ENCODE measurements at regions not wholly inside any gene's neighbourhood (a gene's known extent, or its start where the extent isn't known, plus 50 kb on each side); places are given as distances from the start of the nearest gene placed in this dataset.

- in situ Hi-C loops (cut with HindIII; ENCODE audit: low pct_ligation_motif_present, low pct_unique_long_range_greater_than_20kb, low sequenced_read_pairs) = no loop called here
- DNase-seq = no peak
These were observed 500.4 kb upstream of the SULF2 start for GRCh38 chr20:48285656-48286055.

DNA sequence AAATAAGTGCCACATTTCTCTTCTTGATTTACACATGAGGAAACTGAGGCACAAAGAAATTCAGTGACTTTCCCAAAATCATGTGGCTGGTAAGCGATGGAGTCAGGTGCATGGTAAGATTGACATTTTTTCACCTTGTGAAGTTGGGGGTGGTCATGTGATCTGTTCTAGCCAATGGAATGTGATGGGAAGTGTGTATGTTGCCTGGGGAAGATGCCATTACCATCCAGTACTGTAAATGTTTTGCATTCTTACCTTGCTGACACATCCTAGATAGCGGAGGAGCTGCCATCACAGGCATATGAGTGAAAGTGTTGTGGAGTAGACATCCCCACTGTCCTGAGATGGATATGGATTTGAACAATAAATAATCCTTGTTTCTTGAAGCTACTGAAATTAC is 499.6 kb upstream of the SULF2 start:
- in situ Hi-C loops (cut with HindIII; ENCODE audit: low pct_ligation_motif_present, low pct_unique_long_range_greater_than_20kb, low sequenced_read_pairs) = no loop called here
- no peak for DNase-seq

DNA sequence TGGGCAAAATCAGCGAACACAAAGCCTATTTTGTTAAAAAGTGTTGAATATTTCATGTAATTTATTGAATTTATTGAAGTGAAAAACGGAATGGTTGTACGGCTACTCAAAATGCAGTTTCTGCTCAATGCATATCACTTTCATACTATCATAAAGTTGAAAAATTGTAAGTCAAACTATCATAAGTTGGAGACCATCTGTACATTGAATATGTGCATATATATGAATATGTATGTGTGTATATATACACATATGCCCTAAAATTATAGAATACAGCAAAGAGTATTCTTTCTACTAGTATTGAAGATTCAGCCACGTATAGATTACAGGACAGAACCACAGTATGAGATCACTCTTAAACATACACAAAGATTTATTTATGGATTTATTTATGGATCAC is 499.0 kb upstream of the SULF2 start:
- DNase-seq = no peak
- in situ Hi-C loops (cut with HindIII; ENCODE audit: low pct_ligation_motif_present, low pct_unique_long_range_greater_than_20kb, low sequenced_read_pairs) = no loop called here

DNA sequence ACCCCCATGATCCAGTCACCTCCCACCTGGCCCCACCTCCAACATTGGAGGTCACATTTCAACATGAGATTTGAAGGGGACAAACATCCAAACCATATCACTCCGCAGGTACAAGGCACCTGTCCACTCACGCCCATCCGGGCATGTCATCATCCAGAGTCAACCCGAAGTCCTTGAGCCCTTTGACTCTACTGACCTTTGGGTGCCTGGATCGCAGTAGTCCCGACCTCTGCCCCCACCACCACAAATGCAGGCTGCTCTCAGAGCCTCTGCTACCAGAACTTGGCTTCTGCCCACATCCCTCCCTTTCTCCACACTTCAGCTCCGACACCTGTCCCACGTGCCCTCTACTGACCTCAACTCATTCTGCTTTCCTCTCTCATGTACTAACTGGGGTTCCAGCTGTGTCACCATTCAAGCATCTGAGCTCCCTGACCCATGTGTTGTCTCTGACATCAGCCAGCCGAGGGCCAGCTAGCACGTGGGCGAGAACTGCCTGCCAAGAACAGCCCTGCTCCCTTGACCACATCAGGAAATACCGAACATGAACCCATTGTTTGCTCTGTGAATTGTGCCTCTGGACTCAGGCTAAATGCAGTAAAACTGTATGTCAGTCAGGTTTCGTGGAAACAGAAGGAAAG is 498.3 kb upstream of the SULF2 start:
- in situ Hi-C loops (cut with HindIII; ENCODE audit: low pct_ligation_motif_present, low pct_unique_long_range_greater_than_20kb, low sequenced_read_pairs) = no loop called here
- DNase-seq = no peak

GRCh38 chr20:48282591-48283228 is 497.4 kb upstream of the SULF2 start:
- no peak for DNase-seq
- in situ Hi-C loops (cut with HindIII; ENCODE audit: low pct_ligation_motif_present, low pct_unique_long_range_greater_than_20kb, low sequenced_read_pairs) = no loop called here

- in situ Hi-C loops (cut with HindIII; ENCODE audit: low pct_ligation_motif_present, low pct_unique_long_range_greater_than_20kb, low sequenced_read_pairs) = no loop called here
- no peak for DNase-seq
These were observed 496.2 kb upstream of the SULF2 start for GRCh38 chr20:48281501-48281900.

DNA sequence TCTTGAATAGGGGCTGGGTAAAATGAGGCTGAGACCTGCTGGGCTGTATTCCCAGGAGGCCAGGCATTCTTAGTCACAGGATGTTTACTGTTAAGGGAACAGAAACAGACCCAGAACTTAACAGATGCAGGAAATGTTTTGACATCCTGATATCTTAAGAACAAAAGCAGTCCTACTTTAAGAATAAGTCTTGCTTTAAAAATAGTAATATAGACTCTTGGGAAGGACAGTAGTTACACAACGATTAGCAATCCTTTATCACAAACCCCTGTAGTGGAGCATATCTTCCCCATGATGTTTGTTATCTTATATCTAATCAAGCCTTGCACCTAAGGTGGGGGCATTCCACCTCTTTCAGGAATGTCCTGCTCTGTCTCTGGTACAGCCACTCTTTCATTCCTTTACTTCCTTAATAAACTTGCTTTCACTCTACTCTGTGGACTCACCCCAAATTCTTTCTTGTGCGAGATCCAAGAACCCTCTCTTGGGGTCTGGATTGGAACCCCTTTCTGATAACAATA is 493.7 kb upstream of the SULF2 start:
- DNase-seq = no peak
- in situ Hi-C loops (cut with HindIII; ENCODE audit: low pct_ligation_motif_present, low pct_unique_long_range_greater_than_20kb, low sequenced_read_pairs) = no loop called here

DNA sequence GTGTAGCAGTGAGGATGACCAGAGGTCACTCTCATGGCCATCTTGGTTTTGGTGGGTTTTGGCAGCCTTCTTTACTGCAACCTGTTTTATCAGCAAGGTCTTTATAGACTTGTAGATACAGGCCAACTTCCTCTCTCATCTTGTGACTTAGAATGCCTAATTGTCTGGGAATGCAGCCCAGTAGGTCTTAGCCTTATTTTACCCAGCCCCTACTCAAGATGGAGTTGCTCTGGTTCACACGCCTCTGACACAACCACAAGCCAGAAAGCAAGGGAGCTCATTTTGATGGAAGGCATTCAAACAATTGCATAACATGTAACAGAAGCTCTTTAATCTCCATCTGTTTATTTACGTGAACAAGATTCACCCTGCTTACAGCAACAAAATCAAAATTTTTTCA is 492.0 kb upstream of the SULF2 start:
- in situ Hi-C loops (cut with HindIII; ENCODE audit: low pct_ligation_motif_present, low pct_unique_long_range_greater_than_20kb, low sequenced_read_pairs) = no loop called here
- no peak for DNase-seq

- in situ Hi-C loops (cut with HindIII; ENCODE audit: low pct_ligation_motif_present, low pct_unique_long_range_greater_than_20kb, low sequenced_read_pairs) = no loop called here
- no peak for DNase-seq
These were observed 490.7 kb upstream of the SULF2 start for GRCh38 chr20:48276021-48276342.

- DNase-seq = no peak
- in situ Hi-C loops (cut with HindIII; ENCODE audit: low pct_ligation_motif_present, low pct_unique_long_range_greater_than_20kb, low sequenced_read_pairs) = no loop called here
These were observed 490.2 kb upstream of the SULF2 start for GRCh38 chr20:48275286-48276020.

DNA sequence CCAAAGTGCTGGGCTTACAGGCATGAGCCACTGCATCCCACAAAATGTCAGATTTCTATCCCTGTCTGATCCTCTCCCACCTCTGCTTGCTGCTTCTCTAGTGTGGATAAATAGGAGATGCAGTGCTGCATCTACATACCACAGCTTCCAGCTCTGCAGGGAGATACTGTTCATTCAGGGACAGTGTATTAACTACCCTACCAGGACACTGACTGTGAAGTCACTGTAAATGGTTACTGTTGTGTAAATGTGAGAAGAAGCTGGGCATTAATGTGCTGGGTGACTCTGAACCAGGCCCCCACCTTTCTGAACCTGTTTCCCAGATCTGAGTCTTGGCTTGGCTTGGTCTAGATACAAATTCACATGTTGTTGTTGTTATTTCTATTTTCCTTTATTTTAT is 488.6 kb upstream of the SULF2 start:
- in situ Hi-C loops (cut with HindIII; ENCODE audit: low pct_ligation_motif_present, low pct_unique_long_range_greater_than_20kb, low sequenced_read_pairs) = no loop called here
- DNase-seq = no peak

- no peak for DNase-seq
These were observed 485.6 kb upstream of the SULF2 start for GRCh38 chr20:48270885-48271284.

DNA sequence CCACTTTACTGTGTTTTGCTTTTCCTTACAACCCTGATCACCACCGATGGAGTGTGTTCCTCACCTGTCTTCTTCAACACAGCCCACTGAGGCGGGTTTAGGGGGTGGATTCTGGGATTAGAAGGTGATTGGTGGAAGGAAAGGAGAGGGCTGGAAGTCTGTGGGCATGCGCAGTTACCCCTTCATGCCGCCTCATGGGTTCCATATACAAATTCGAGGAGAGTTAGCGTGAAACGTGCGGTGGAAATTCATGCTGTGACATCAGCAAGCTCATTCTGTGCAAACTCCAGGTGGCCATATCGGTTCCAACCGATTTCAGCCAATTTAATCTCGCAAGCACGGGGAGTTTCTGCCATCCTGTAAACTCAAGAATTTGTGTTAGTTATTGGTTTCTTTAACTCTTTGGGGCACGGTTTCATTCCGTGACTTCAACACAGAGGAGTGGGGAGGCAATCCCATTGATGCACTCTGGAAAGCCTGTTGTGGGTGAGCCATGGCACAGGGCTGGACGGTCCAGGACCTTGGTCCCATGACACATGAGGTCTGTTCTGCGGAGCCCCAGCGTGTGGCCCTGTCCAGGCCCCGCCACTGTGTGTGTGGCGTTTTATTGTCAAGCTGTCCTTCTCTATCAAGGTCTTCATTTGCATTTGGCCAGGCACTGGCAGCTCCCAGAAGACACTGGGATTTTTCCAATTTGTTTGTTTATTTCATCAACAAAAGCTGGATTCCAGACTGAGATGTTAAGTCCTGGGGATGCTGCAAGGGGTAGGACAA is 482.8 kb upstream of the SULF2 start:
- in situ Hi-C loops (cut with HindIII; ENCODE audit: low pct_ligation_motif_present, low pct_unique_long_range_greater_than_20kb, low sequenced_read_pairs) = no loop called here
- no peak for DNase-seq

More at GRCh38 chr20:48270885-48271284, 485.6 kb upstream of the SULF2 start:
- in situ Hi-C loops (cut with HindIII; ENCODE audit: low pct_ligation_motif_present, low pct_unique_long_range_greater_than_20kb, low sequenced_read_pairs) = no loop called here

DNA sequence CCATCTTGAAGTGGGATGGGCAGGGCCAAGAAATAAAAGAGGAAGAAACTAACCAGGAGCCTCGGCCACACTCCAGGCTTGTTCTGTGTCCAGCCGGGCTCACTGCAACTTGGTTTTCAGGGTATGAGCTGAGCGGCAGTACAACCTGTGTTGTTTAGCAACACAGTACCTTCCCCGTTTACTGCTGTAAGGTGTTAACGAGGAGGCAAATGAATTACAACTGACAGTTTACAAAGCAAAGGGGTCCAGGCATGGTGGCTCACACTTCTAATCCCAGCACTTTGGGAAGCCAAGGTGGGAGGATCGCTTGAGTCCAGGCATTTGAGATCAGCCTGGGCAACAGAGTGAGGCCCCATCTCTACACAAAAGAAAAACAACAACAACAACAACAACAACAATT is 481.3 kb upstream of the SULF2 start:
- in situ Hi-C loops (cut with HindIII; ENCODE audit: low pct_ligation_motif_present, low pct_unique_long_range_greater_than_20kb, low sequenced_read_pairs) = no loop called here
- DNase-seq = no peak

GRCh38 chr20:48265791-48266190 is 480.5 kb upstream of the SULF2 start:
- in situ Hi-C loops (cut with HindIII; ENCODE audit: low pct_ligation_motif_present, low pct_unique_long_range_greater_than_20kb, low sequenced_read_pairs) = no loop called here
- no peak for DNase-seq

GRCh38 chr20:48262955-48263354 is 477.7 kb upstream of the SULF2 start:
- in situ Hi-C loops (cut with HindIII; ENCODE audit: low pct_ligation_motif_present, low pct_unique_long_range_greater_than_20kb, low sequenced_read_pairs) = no loop called here
- no peak for DNase-seq

GRCh38 chr20:48262466-48262865 is 477.2 kb upstream of the SULF2 start:
- in situ Hi-C loops (cut with HindIII; ENCODE audit: low pct_ligation_motif_present, low pct_unique_long_range_greater_than_20kb, low sequenced_read_pairs) = no loop called here
- no peak for DNase-seq

- in situ Hi-C loops (cut with HindIII; ENCODE audit: low pct_ligation_motif_present, low pct_unique_long_range_greater_than_20kb, low sequenced_read_pairs) = no loop called here
- DNase-seq = no peak
These were observed 476.2 kb upstream of the SULF2 start for GRCh38 chr20:48261398-48261910.
